ENCODE measurements at regions not wholly inside any gene's neighbourhood (a gene's known extent, or its start where the extent isn't known, plus 50 kb on each side); places are given as distances from the start of the nearest gene placed in this dataset.

GRCh38 chr2:236972491-236973342, 113.0 kb upstream of the COPS8 start:
- DNase-seq (ENCODE audit: low read depth): no peak

- no peak for DNase-seq (ENCODE audit: low read depth)
Measured at GRCh38 chr2:236973343-236973980, 112.2 kb upstream of the COPS8 start.

- DNase-seq (ENCODE audit: low read depth): no peak
Measured at GRCh38 chr2:236974148-236974547, 111.5 kb upstream of the COPS8 start.

- DNase-seq (ENCODE audit: low read depth): no peak
Measured at GRCh38 chr2:236974752-236975151, 110.9 kb upstream of the COPS8 start.

GRCh38 chr2:236975766-236976165, 109.9 kb upstream of the COPS8 start:
- no peak for DNase-seq (ENCODE audit: low read depth)

GRCh38 chr2:236976266-236977062, 109.2 kb upstream of the COPS8 start:
- DNase-seq (ENCODE audit: low read depth): no peak

- no peak for DNase-seq (ENCODE audit: low read depth)
Measured at GRCh38 chr2:236977063-236977851, 108.4 kb upstream of the COPS8 start.

- DNase-seq (ENCODE audit: low read depth): no peak
Measured at GRCh38 chr2:236977852-236978398, 107.8 kb upstream of the COPS8 start.

- DNase-seq (ENCODE audit: low read depth): no peak
Measured at GRCh38 chr2:236979664-236980063, 106.0 kb upstream of the COPS8 start.

- no peak for DNase-seq (ENCODE audit: low read depth)
Measured at GRCh38 chr2:236980961-236981360, 104.7 kb upstream of the COPS8 start.

GRCh38 chr2:236981701-236982485, 103.8 kb upstream of the COPS8 start:
- no peak for DNase-seq (ENCODE audit: low read depth)

- no peak for DNase-seq (ENCODE audit: low read depth)
Measured at GRCh38 chr2:236982693-236983455, 102.8 kb upstream of the COPS8 start.

- DNase-seq (ENCODE audit: low read depth): no peak
Measured at GRCh38 chr2:236984046-236984445, 101.6 kb upstream of the COPS8 start.

- no peak for DNase-seq (ENCODE audit: low read depth)
Measured at GRCh38 chr2:236985761-236986339, 99.8 kb upstream of the COPS8 start.

GRCh38 chr2:236986524-236987330, 99.0 kb upstream of the COPS8 start:
- no peak for DNase-seq (ENCODE audit: low read depth)

- no peak for DNase-seq (ENCODE audit: low read depth)
Measured at GRCh38 chr2:236988216-236988615, 97.5 kb upstream of the COPS8 start.

- no peak for DNase-seq (ENCODE audit: low read depth)
Measured at GRCh38 chr2:236988690-236989624, 96.7 kb upstream of the COPS8 start.

GRCh38 chr2:236990552-236990951, 95.1 kb upstream of the COPS8 start:
- DNase-seq (ENCODE audit: low read depth): no peak
